HG03103 (cell line): ENCODE measurements at regions not wholly inside any gene's neighbourhood (a gene's known extent, or its start where the extent isn't known, plus 50 kb on each side); places are given as distances from the start of the nearest gene placed in this dataset.
"Not testable (repeated sequence)": the region's sequence is repeated elsewhere in the genome, so short reads cannot be mapped to it uniquely, and the experiment has no call there.

Source experiments
- ATAC-seq: cut with Tn5 transposase; IDR thresholded peaks from one replicate; pipeline ENCODE4 v1.9.1; 2021; ENCODE audit warnings: low read depth; ENCODE audit not compliant: unreplicated experiment

GRCh38 chr12:76186131-76186906, 101.8 kb upstream of the NAP1L1 start:
- no peak for ATAC-seq

- peak; percentile 92 for ATAC-seq
Measured at GRCh38 chr12:76183459-76184186, 99.1 kb upstream of the NAP1L1 start.

- ATAC-seq, result no peak
Measured at GRCh38 chr12:76180401-76181277, 96.2 kb upstream of the NAP1L1 start.

- ATAC-seq, result no peak
Measured at GRCh38 chr12:76178452-76178851, 94.0 kb upstream of the NAP1L1 start.

- no peak for ATAC-seq
Measured at GRCh38 chr12:76177821-76178220, 93.3 kb upstream of the NAP1L1 start.

- ATAC-seq, result no peak
Measured at GRCh38 chr12:76176940-76177339, 92.5 kb upstream of the NAP1L1 start.

GRCh38 chr12:76175946-76176345, 91.5 kb upstream of the NAP1L1 start:
- ATAC-seq, result not testable (repeated sequence)

GRCh38 chr12:76173756-76174155, 89.3 kb upstream of the NAP1L1 start:
- ATAC-seq, result no peak

GRCh38 chr12:76158518-76159321, 74.2 kb upstream of the NAP1L1 start:
- peak; percentile 98 for ATAC-seq

GRCh38 chr12:76156726-76157125, 72.2 kb upstream of the NAP1L1 start:
- ATAC-seq, result no peak

- no peak for ATAC-seq
Measured at GRCh38 chr12:76156314-76156713, 71.8 kb upstream of the NAP1L1 start.

GRCh38 chr12:76155157-76155670, 70.7 kb upstream of the NAP1L1 start:
- no peak for ATAC-seq

- ATAC-seq, result no peak
Measured at GRCh38 chr12:76153616-76154015, 69.1 kb upstream of the NAP1L1 start.

- ATAC-seq, result peak; percentile 86
Measured at GRCh38 chr12:76152181-76152807, 67.8 kb upstream of the NAP1L1 start.

- no peak for ATAC-seq
Measured at GRCh38 chr12:76144245-76144549, 59.7 kb upstream of the NAP1L1 start.

GRCh38 chr12:76143343-76144244, 59.1 kb upstream of the NAP1L1 start:
- ATAC-seq, result peak; percentile 97

- no peak for ATAC-seq
Measured at GRCh38 chr12:76142305-76142704, 57.8 kb upstream of the NAP1L1 start.

GRCh38 chr12:76138656-76139055, 54.2 kb upstream of the NAP1L1 start:
- ATAC-seq, result no peak

- no peak for ATAC-seq
Measured at GRCh38 chr12:76137606-76138005, 53.1 kb upstream of the NAP1L1 start.
